ENCODE measurements at regions not wholly inside any gene's neighbourhood (a gene's known extent, or its start where the extent isn't known, plus 50 kb on each side); places are given as distances from the start of the nearest gene placed in this dataset.

- H3K9me3 Mint-ChIP-seq, result no peaks in the 10 kb centered on the region
- H3K4me1 Mint-ChIP-seq, result peaks cover 13% of the 10 kb centered on the region
- H3K4me3 Mint-ChIP-seq, result no peak overlapping the region
These were observed 130.6 kb upstream of the DNAJC10 start for GRCh38 chr2:182585430-182585829.

DNA sequence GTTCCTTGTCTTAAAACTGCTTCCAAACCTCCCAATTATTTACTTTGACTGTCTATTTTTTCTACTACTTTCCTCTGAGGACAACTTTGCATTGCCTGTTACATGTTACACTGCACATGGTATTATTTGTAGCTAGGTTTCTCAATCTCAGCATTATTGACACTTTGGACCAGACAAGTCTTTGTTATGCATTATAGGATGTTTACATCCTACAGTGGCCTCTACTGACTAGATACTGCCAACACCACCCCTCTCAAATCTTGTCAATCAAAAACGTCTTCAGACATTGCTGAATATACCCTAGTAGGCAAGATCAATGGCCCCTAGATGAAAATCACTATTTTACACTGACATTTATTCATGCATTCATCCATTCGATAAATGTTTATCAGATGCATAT, 129.6 kb upstream of the DNAJC10 start:
- no peak overlapping the region for H3K27ac Mint-ChIP-seq (ENCODE audit: unreplicated experiment)
- H3K4me3 Mint-ChIP-seq, result no peak overlapping the region
- TF ChIP-seq, protein P1, sequence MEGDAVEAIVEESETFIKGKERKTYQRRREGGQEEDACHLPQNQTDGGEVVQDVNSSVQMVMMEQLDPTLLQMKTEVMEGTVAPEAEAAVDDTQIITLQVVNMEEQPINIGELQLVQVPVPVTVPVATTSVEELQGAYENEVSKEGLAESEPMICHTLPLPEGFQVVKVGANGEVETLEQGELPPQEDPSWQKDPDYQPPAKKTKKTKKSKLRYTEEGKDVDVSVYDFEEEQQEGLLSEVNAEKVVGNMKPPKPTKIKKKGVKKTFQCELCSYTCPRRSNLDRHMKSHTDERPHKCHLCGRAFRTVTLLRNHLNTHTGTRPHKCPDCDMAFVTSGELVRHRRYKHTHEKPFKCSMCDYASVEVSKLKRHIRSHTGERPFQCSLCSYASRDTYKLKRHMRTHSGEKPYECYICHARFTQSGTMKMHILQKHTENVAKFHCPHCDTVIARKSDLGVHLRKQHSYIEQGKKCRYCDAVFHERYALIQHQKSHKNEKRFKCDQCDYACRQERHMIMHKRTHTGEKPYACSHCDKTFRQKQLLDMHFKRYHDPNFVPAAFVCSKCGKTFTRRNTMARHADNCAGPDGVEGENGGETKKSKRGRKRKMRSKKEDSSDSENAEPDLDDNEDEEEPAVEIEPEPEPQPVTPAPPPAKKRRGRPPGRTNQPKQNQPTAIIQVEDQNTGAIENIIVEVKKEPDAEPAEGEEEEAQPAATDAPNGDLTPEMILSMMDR (conservative IDR thresholded peaks at IDR 0.05), result no peak
- DNase-seq (ENCODE audit: low read depth, low spot score), result no peak
- H3K36me3 Mint-ChIP-seq (ENCODE audit: low read depth), result no peaks in the 10 kb centered on the region
- no peaks in the 10 kb centered on the region for H3K27me3 Mint-ChIP-seq (ENCODE audit: low read depth)
- H3K4me1 Mint-ChIP-seq, result peaks cover 13% of the 10 kb centered on the region
- H3K9me3 Mint-ChIP-seq, result no peaks in the 10 kb centered on the region

More at GRCh38 chr2:182585430-182585829, 130.6 kb upstream of the DNAJC10 start:
- no peaks in the 10 kb centered on the region for H3K36me3 Mint-ChIP-seq (ENCODE audit: low read depth)
- TF ChIP-seq, protein P1 (conservative IDR thresholded peaks at IDR 0.05), result no peak
- DNase-seq (ENCODE audit: low read depth, low spot score), result no peak
- no peaks in the 10 kb centered on the region for H3K27me3 Mint-ChIP-seq (ENCODE audit: low read depth)
- no peak overlapping the region for H3K27ac Mint-ChIP-seq (ENCODE audit: unreplicated experiment)

- DNase-seq (ENCODE audit: low read depth, low spot score), result no peak
- Mint-ChIP-seq H3K36me3 (ENCODE audit: low read depth) (no peaks in the 10 kb centered on the region), H3K4me3 (no peak overlapping the region), H3K9me3 (no peaks in the 10 kb centered on the region), H3K27ac (ENCODE audit: unreplicated experiment) (no peak overlapping the region), H3K4me1 (peaks cover 13% of the 10 kb centered on the region), H3K27me3 (ENCODE audit: low read depth) (no peaks in the 10 kb centered on the region)
- TF ChIP-seq, protein P1 (conservative IDR thresholded peaks at IDR 0.05), result no peak
These were observed 128.2 kb upstream of the DNAJC10 start for GRCh38 chr2:182587831-182588230.

DNA sequence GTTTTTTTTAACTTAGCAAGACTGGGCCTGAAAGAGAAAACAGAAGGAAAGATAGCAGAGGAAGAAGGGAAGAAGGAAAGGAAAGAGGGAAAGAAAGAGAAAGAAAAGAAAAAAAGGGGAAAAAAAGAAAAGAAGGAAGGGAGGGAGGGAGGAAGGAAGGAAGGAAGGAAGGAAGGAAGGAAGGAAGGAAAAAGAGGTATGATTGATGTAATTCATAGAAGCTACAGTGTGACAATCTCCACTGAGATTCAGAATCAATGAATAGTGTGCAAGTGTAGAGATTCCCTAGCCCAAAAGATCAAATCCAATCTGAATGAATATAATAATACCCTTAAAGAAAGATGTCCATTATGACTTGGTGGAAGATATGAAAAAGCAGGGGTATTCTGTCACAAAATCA, 126.9 kb upstream of the DNAJC10 start:
- TF ChIP-seq, protein P1 (conservative IDR thresholded peaks at IDR 0.05), result no peak
- Mint-ChIP-seq H3K27me3 (ENCODE audit: low read depth) (no peaks in the 10 kb centered on the region), H3K4me3 (no peak overlapping the region), H3K9me3 (no peaks in the 10 kb centered on the region), H3K36me3 (ENCODE audit: low read depth) (no peaks in the 10 kb centered on the region), H3K4me1 (peaks cover 16% of the 10 kb centered on the region), H3K27ac (ENCODE audit: unreplicated experiment) (no peak overlapping the region)
- DNase-seq (ENCODE audit: low read depth, low spot score), result no peak

GRCh38 chr2:182591774-182592173, 124.3 kb upstream of the DNAJC10 start:
- H3K4me1 Mint-ChIP-seq, result peaks cover 11% of the 10 kb centered on the region
- no peak for DNase-seq (ENCODE audit: low read depth, low spot score)
- no peak overlapping the region for H3K27ac Mint-ChIP-seq (ENCODE audit: unreplicated experiment)
- no peak overlapping the region for H3K4me3 Mint-ChIP-seq
- no peaks in the 10 kb centered on the region for H3K9me3 Mint-ChIP-seq
- TF ChIP-seq, protein P1 (conservative IDR thresholded peaks at IDR 0.05), result no peak
- H3K27me3 Mint-ChIP-seq (ENCODE audit: low read depth), result no peaks in the 10 kb centered on the region
- no peaks in the 10 kb centered on the region for H3K36me3 Mint-ChIP-seq (ENCODE audit: low read depth)
